Ammon's horn (tissue), 1 donor: ENCODE measurements at regions not wholly inside any gene's neighbourhood (a gene's known extent, or its start where the extent isn't known, plus 50 kb on each side); places are given as distances from the start of the nearest gene placed in this dataset.
"Not testable (repeated sequence)": the region's sequence is repeated elsewhere in the genome, so short reads cannot be mapped to it uniquely, and the experiment has no call there.

Source experiments
- DNase-seq: peaks from one replicate; pipeline ENCODE4 v3.0.0-alpha.2; 2016; ENCODE audit warnings: low spot score

GRCh38 chr5:3103262-3103811 lies 351.9 kb upstream of the IRX2 start:
- no peak for DNase-seq

- no peak for DNase-seq
Measured at GRCh38 chr5:3102531-3102930, 351.1 kb upstream of the IRX2 start.

- no peak for DNase-seq
Measured at GRCh38 chr5:3101561-3101960, 350.1 kb upstream of the IRX2 start.

GRCh38 chr5:3100921-3101551 lies 349.6 kb upstream of the IRX2 start:
- no peak for DNase-seq

GRCh38 chr5:3099954-3100353 lies 348.5 kb upstream of the IRX2 start:
- DNase-seq, result no peak

- DNase-seq, result no peak
Measured at GRCh38 chr5:3099526-3099925, 348.0 kb upstream of the IRX2 start.

GRCh38 chr5:3098821-3099220 lies 347.3 kb upstream of the IRX2 start:
- DNase-seq, result no peak

- DNase-seq, result no peak
Measured at GRCh38 chr5:3092664-3093063, 341.2 kb upstream of the IRX2 start.

- no peak for DNase-seq
Measured at GRCh38 chr5:3092211-3092610, 340.7 kb upstream of the IRX2 start.

GRCh38 chr5:3091040-3091774 lies 339.7 kb upstream of the IRX2 start:
- no peak for DNase-seq

- not testable (repeated sequence) for DNase-seq
Measured at GRCh38 chr5:3090305-3090704, 338.8 kb upstream of the IRX2 start.

- no peak for DNase-seq
Measured at GRCh38 chr5:3080366-3080765, 328.9 kb upstream of the IRX2 start.

- no peak for DNase-seq
Measured at GRCh38 chr5:3077684-3078083, 326.2 kb upstream of the IRX2 start.

GRCh38 chr5:3075309-3075708 lies 323.8 kb upstream of the IRX2 start:
- DNase-seq, result no peak

GRCh38 chr5:3068401-3068800 lies 316.9 kb upstream of the IRX2 start:
- DNase-seq, result no peak

GRCh38 chr5:3060283-3060682 lies 308.8 kb upstream of the IRX2 start:
- DNase-seq, result no peak

GRCh38 chr5:3059488-3059887 lies 308.0 kb upstream of the IRX2 start:
- DNase-seq, result no peak

- DNase-seq, result no peak
Measured at GRCh38 chr5:3058942-3059341, 307.5 kb upstream of the IRX2 start.

GRCh38 chr5:3056866-3057265 lies 305.4 kb upstream of the IRX2 start:
- no peak for DNase-seq

- no peak for DNase-seq
Measured at GRCh38 chr5:3051400-3051799, 299.9 kb upstream of the IRX2 start.

- no peak for DNase-seq
Measured at GRCh38 chr5:3050863-3051262, 299.4 kb upstream of the IRX2 start.

GRCh38 chr5:3049261-3049660 lies 297.8 kb upstream of the IRX2 start:
- DNase-seq, result no peak

- no peak for DNase-seq
Measured at GRCh38 chr5:3047212-3047774, 295.8 kb upstream of the IRX2 start.
